GM13976 (cell line): ENCODE measurements at regions not wholly inside any gene's neighbourhood (a gene's known extent, or its start where the extent isn't known, plus 50 kb on each side); places are given as distances from the start of the nearest gene placed in this dataset.

ENCODE experiments used
- DNase-seq: peaks from one replicate; pipeline ENCODE4 v3.0.0; 2012; ENCODE audit warnings: low spot score
- CTCF ChIP-seq: IDR thresholded peaks from 2 replicates; pipeline ENCODE4 v1.5.1; 2012; ENCODE audit warnings: borderline replicate concordance, mild to moderate bottlenecking; ENCODE audit not compliant: insufficient read depth; ENCODE audit errors: extremely low read depth, missing control alignments, control extremely low read depth
- in situ Hi-C: fragments of 300-500 bp; cut with MboI; formaldehyde crosslinking; loops from one replicate; pipeline ENCODE4 v1.12.0; 2022; ENCODE audit warnings: low sequenced_read_pairs, mixed read lengths, inconsistent platforms; ENCODE audit not compliant: unreplicated experiment

GRCh38 chr6:126824815-126825214 lies 293.7 kb upstream of the RSPO3 start:
- no peak for TF ChIP-seq CTCF
- in situ Hi-C loops, result no loop called here
- DNase-seq, result no peak

- no peak for TF ChIP-seq CTCF
- in situ Hi-C loops, result no loop called here
- no peak for DNase-seq
Measured at GRCh38 chr6:126826166-126826714, 292.2 kb upstream of the RSPO3 start.

GRCh38 chr6:126831461-126831860 lies 287.0 kb upstream of the RSPO3 start:
- no peak for DNase-seq
- in situ Hi-C loops, result no loop called here
- no peak for TF ChIP-seq CTCF

GRCh38 chr6:126842769-126843168 lies 275.7 kb upstream of the RSPO3 start:
- no peak for TF ChIP-seq CTCF
- in situ Hi-C loops, result no loop called here
- DNase-seq, result no peak

- TF ChIP-seq CTCF, result no peak
- in situ Hi-C loops, result no loop called here
- DNase-seq, result no peak
Measured at GRCh38 chr6:126848119-126848518, 270.4 kb upstream of the RSPO3 start.

- no peak for TF ChIP-seq CTCF
- DNase-seq, result no peak
- in situ Hi-C loops, result no loop called here
Measured at GRCh38 chr6:126867641-126868040, 250.8 kb upstream of the RSPO3 start.

GRCh38 chr6:126873351-126873750 lies 245.1 kb upstream of the RSPO3 start:
- no peak for TF ChIP-seq CTCF
- DNase-seq, result no peak
- in situ Hi-C loops, result no loop called here
